ENCODE measurements at regions not wholly inside any gene's neighbourhood (a gene's known extent, or its start where the extent isn't known, plus 50 kb on each side); places are given as distances from the start of the nearest gene placed in this dataset.

GRCh38 chr5:109945723-109946480 is 256.2 kb downstream of the MAN2A1 start:
- no peak for DNase-seq

DNA sequence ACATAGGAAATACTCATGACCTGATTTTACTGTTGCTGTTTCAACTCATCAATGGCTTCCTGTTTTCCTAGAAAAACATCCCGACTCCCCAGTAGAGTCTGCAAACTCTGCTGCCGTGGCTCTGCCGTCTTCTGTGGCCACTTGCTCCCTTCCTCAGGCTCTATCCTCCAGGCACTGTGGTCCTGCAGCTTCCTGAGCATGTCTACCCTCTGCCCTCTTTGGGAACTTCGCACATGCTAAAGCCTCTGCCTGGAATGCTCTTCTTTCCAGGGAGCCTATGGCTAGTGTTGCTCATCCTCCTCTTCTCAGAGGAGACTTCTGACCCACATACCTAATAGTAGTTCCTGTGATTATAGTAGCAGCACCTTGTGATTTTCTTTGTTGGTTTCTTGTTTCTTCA is 256.9 kb downstream of the MAN2A1 start:
- no peak for DNase-seq

DNA sequence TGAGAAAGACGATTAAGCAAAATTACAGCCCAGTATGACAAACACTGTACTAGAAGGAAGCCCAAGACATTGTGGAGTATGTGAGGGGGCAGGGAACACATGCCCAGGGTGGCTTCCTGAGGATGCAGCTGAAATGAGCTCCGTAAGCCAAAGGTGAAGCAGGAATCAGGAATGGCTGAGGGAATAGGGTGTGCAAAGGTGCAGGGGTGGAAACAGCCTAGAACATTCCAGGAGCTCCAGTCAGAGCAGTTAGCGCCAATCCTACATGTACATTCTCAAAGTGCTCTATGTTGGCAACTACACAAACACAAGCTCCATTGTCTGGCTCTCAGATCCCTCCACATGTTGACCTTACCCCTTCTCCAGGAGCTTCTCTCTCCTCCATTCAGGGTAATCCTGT is 257.9 kb downstream of the MAN2A1 start:
- no peak for DNase-seq

DNA sequence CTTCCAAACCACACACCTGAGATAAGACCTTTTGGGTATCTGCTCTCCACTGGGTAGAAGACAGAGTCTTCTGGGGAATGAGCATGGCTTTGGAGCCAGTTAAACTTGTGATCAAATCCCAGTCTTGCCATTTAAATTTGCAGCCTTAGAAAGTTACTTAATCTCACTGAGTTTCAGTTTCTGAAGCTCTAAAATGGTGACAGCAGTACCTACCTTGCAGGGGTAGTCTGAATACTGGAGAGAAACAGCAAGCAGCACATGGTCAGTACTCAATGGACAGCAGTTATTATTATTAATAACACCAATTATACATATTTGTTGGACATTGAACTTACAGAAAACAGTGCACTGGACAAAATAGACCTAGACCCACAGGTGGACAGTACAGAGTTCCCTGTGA is 260.9 kb downstream of the MAN2A1 start:
- DNase-seq, result no peak

GRCh38 chr5:109951348-109951747 is 261.6 kb downstream of the MAN2A1 start:
- DNase-seq, result no peak

GRCh38 chr5:109951758-109952157 is 262.0 kb downstream of the MAN2A1 start:
- DNase-seq, result no peak

DNA sequence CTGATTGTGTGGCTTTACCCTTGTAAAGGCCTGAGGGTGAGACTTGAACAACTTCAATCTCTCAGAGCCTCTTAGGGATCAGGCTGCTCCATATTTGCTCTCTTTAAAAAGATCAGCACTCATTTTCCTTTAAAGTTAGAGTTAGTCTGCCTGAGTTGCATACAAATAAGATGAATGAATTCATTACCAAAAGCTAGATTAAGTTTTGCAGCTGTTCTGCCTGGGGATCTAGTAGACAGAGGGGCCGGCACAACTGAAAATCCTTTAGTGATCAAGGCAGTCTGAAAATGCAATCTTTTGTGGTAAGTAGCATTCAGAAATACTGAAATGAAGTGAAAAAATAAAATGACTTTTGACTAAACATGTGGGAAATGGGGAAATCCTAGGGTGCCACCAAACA is 264.0 kb downstream of the MAN2A1 start:
- DNase-seq, result no peak

GRCh38 chr5:109956884-109957283 is 267.2 kb downstream of the MAN2A1 start:
- no peak for DNase-seq

DNA sequence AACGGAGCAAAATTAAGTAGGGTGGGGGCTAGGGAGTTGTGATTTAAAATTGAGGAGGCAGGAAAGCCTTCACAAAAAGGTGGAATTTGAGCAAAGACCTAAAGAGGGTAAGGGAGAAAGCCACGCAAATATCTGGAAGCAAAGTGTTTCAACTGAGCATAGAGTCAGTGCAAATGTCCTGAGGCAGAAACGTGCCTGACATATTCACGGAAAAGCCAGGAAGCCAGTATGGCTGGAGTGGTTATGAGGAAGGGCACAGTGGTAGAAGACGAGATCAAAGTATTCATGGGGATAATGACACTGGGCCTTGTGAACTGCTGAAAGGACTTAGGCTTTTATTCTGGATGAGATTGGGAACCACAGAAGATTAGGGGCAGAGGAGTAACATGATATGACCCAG is 268.4 kb downstream of the MAN2A1 start:
- no peak for DNase-seq

DNA sequence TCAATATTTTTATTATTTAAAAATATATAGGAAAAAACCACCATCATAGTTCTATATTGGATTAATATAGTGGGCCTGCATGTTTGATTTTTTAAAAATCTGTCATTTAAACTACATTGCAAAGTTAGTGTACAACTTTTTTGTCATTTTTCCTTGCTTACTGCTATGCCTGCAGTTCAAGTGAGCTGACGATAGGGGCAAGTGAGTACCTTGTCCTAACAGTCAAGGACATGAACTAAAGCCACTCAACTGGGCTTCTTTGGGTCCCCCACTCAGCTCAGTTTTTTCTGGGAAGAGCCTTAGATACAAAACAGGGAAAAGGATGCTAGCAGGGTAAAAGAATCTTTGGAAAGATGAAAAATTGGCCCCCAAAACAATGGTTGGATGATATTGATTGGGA is 269.9 kb downstream of the MAN2A1 start:
- DNase-seq, result no peak

- DNase-seq, result no peak
These were observed 272.0 kb downstream of the MAN2A1 start for GRCh38 chr5:109961751-109962150.

- DNase-seq, result no peak
These were observed 273.3 kb downstream of the MAN2A1 start for GRCh38 chr5:109962882-109963603.

DNA sequence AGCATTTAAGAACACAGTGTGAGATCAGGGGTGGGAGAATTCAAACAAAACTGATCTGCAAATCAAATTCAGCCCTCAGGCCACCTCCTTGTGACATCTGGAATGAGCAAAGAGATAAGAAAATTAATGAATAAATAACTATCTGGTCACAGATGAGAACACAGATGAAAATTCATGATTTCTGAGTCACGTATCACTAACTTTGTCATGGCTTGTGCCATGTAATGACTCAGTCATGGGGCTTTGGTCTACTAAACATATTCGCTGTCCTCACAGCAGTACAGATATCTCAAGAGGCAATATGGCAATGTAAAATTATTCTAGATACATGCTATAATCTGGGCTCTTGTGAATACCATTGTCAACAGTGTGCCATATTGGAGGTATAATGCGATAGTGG is 274.4 kb downstream of the MAN2A1 start:
- no peak for DNase-seq

DNA sequence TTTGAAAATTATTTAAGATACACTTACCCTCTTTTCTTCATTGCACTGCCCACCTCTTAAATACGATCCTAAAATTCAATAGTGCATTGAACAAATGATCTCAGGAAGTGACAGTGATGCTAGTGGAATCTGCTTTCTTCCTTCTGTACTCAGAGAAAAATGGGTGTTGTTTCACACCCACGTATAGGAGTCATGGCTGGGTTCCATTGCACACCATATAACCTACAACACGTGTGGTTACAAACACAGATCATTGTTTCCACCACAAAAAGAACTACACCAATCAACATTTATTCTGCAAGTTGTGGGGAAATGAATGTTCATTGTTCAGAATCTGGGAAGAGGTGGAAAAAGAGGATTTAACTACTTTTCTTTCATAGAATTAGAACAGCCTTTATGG is 275.9 kb downstream of the MAN2A1 start:
- DNase-seq, result no peak

DNA sequence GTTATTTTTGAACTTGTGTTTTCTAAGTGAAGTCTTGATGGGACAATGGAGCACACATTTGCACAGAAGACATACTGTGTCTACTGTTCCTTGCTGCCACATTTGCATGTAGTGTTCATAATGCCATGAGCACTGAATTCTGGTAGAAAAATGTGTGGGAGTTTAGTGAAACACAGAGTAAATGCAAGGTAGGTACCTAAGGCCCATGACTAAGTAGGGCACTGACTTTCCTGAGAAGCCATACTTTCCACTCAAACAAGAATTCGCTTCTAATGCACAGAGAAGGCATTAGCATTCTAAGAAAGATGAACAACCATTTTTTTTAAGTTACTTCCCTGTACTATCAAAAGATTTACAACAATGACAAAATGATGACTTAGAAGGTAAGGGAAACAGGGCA is 282.2 kb downstream of the MAN2A1 start:
- no peak for DNase-seq

GRCh38 chr5:109981979-109982378 is 292.3 kb downstream of the MAN2A1 start:
- no peak for DNase-seq

DNA sequence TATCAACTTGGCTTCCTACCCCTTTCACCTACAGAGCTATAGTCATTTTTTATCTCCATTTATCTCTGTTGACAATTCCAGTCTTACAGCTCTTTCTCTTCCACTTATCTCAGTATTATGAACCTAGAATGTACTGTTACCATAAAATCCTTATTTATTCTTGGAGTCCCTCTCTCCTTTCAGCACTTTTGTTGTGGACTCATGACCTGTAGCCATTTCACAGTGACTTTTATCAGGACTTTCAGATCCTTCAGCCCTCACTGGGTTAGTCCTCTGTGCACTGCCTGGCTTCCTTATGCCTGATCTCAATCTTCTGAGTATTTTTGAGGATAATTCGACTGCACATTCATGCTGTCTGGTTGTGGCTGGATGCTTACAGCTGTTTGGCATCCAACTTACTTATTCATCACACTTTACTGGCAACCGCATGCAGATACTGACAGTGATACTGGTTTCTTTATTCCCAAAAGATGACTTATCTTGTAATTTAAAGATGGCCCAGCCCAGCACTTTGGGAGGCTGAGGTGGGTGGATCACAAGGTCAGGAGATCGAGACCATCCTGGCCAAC is 293.3 kb downstream of the MAN2A1 start:
- no peak for DNase-seq

- DNase-seq, result no peak
These were observed 297.0 kb downstream of the MAN2A1 start for GRCh38 chr5:109986726-109987125.

DNA sequence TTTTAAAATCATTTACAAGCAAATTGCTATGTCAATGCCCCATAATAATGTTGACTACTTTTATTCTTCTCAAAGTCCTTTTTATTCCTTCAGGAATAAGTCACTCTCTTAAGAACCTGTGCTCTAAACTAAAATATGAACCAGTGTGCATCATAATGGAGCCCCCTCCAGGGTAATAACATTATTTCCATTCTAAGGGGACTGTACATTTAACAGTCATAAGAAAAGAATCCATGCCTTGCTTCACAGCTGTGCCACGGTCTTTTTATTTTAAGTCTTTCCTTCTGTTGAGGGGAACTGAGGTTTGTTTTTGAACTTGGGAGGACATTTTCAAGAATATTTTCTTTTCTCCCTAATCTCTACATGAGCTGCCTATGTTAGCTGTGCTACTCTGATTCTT is 297.6 kb downstream of the MAN2A1 start:
- DNase-seq, result no peak

DNA sequence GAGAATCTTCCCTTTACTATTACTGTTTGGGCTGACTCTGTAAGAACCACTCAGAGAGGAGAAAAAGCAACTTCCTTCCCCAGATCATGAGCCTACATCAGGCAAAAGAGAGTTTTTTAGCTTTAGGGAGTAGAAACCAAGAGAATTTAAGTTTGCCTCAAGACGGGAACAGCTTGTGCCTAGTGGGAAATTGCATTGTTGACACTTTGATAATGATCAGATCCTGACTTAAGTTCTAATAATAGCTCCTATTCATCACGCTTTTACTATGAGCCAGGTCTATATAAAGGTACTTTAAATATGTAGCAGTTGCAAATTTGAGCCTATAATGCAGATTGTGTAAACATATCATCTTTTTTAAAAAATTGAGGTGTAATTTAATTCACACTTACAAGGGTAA is 298.2 kb downstream of the MAN2A1 start:
- DNase-seq, result no peak

DNA sequence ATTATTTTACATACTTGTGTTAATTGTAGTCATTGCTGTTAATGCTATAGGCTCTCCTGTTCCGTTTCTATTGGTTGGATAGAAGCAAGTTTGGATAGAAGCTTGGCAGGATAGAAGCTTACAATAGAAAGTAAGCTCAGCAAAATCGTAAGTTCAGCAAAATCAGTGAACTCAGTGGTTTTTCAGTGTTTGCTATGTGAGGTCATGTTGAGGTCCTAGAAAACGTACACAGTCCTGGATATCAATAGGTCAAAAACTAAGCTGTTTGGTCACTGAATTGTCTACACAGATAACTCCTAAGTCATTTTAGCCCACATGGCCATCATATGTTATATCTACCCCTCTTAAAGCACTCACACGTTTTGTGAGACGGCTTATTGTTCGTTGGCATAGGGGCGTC is 299.4 kb downstream of the MAN2A1 start:
- no peak for DNase-seq

DNA sequence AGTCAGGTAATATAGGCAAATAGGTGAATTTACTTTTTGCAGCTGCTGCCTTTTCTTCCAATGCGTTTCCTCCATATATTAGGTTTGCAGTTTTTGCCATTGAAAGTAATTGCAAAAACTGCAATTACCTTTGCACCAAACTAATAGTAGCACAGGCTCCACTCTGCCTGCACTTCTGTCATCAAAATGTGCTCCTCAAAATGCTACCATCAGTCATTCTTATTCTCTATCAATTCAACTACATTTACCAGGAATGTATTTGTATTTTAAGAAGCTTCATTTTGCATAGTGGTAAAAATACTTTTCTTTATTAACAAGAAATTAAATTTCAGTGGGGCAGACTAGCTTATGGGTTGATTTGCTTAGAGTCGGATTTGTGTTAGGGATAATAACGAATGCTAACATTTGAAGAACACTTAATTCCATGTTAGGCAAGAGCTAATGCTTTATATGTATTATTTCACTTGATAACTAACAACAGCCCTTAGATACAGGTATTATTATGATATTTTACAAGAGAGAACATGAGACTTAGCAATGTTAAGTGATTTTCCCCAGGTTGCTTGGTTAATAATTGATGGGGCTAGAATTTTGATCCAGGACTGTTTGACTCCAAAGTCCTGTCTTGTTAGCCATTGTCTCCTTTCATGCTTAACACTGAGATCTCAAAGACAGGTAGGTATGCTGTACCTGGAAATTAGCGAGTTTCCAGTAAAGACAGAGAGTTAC is 300.4 kb downstream of the MAN2A1 start:
- DNase-seq, result no peak

- no peak for DNase-seq
These were observed 301.1 kb downstream of the MAN2A1 start for GRCh38 chr5:109990723-109991359.
